Upper lobe of left lung (tissue), 6 donors: ENCODE measurements at regions not wholly inside any gene's neighbourhood (a gene's known extent, or its start where the extent isn't known, plus 50 kb on each side); places are given as distances from the start of the nearest gene placed in this dataset.

Experiments
- ATAC-seq, 2 donors: fragments of 200-7000 bp; cut with Tn5 transposase; one replicate each; pipeline ENCODE4 v1.9.1; 2022; ENCODE audit warnings: mild to moderate bottlenecking in 2 of 2, moderate library complexity in 2 of 2; ENCODE audit not compliant: low FRiP score in 2 of 2
- DNase-seq, 2 donors: peaks; one replicate each; pipeline ENCODE4 v3.0.0-alpha.2; 2019 to 2020
- H3K27ac ChIP-seq, 4 donors: fragments of 200-600 bp; sonication (generic); one replicate each; pipeline ENCODE4 v1.5.1; 2016 to 2019
- H3K27me3 ChIP-seq, 4 donors: fragments of 200-600 bp; sonication (generic); one replicate each; pipeline ENCODE4 v1.5.1; 2017 to 2019
- H3K36me3 ChIP-seq, 4 donors: fragments of 200-600 bp; sonication (generic); one replicate each; pipeline ENCODE4 v1.5.1; 2016 to 2019
- H3K4me1 ChIP-seq, 4 donors: fragments of 200-600 bp; sonication (generic); one replicate each; pipeline ENCODE4 v1.5.1; 2018 to 2019
- H3K4me3 ChIP-seq, 4 donors: fragments of 200-600 bp; sonication (generic); one replicate each; pipeline ENCODE4 v1.5.1; 2017 to 2019; ENCODE audit warnings: mild to moderate bottlenecking in 2 of 4, moderate library complexity in 1 of 4
- H3K9me3 ChIP-seq, 4 donors: fragments of 200-600 bp; sonication (generic); one replicate each; pipeline ENCODE4 v1.5.1; 2018 to 2019
- CTCF ChIP-seq, 6 experiments: fragments of 450-650 bp in 4 of 6; fragments of 200-600 bp in 2 of 6; sonication (generic) in 2 of 6; IDR thresholded peaks; one replicate each; pipeline ENCODE4 v1.5.1; 2016 to 2019; ENCODE audit warnings: antibody characterized with exemption in 6 of 6
- EP300 ChIP-seq, 4 donors: sonication (generic); formaldehyde crosslinking; IDR thresholded peaks; one replicate each; pipeline ENCODE4 v1.5.1; 2017; ENCODE audit warnings: antibody characterized with exemption in 4 of 4, control low read depth in 2 of 4
- POLR2A ChIP-seq, 4 donors: fragments of 450-650 bp; IDR thresholded peaks; one replicate each; pipeline ENCODE4 v1.5.1; 2016 to 2017; ENCODE audit warnings: antibody characterized with exemption in 4 of 4, mild to moderate bottlenecking in 2 of 4
- POLR2AphosphoS5 ChIP-seq, 2 donors: sonication (generic); formaldehyde crosslinking; IDR thresholded peaks; one replicate each; pipeline ENCODE4 v1.5.1; 2017; ENCODE audit warnings: antibody characterized with exemption in 2 of 2
- WGBS, 2 donors: methylation state at CpG; one replicate each; pipeline ENCODE4 v1.1.5; 2017 to 2018; 5-methylcytosine and 5-hydroxymethylcytosine counted together
- donor health status: DM: no; HTN: no; CAD: no; lungs with moderate emphysema.
- donor health status: DM: no; HTN: yes; CAD: no; lungs with severe emphysema.

GRCh38 chr6:27631609-27631916 lies 158.7 kb upstream of the ZNF184 start:
- Histone ChIP-seq H3K4me1 (peaks cover 0 to 9% (median 7%) of the 10 kb centered on the region in 4 donors), H3K9me3 (no peaks in the 10 kb centered on the region), H3K36me3 (no peaks in the 10 kb centered on the region), H3K27me3 (peaks cover 0 to 9% (median 0%) of the 10 kb centered on the region in 4 donors), H3K27ac (no peak overlapping the region), H3K4me3 (no peak overlapping the region)
- ATAC-seq = no peak
- TF ChIP-seq POLR2A (IDR thresholded peaks at IDR 0.05) = no peak
- no peak for TF ChIP-seq POLR2AphosphoS5 (IDR thresholded peaks at IDR 0.05)
- 100% methylated on average over 1 of the region's 1 CpG for WGBS, 2 donors
- DNase-seq = no peak

- Histone ChIP-seq H3K9me3 (no peaks in the 10 kb centered on the region), H3K36me3 (no peaks in the 10 kb centered on the region), H3K4me1 (peaks cover 0 to 9% (median 7%) of the 10 kb centered on the region in 4 donors), H3K4me3 (peak overlapping the region in 1 of 4 donors; percentile 16), H3K27me3 (peaks cover 0 to 9% (median 0%) of the 10 kb centered on the region in 4 donors), H3K27ac (no peak overlapping the region)
- DNase-seq (peak in 1 of 2 donors; percentile 72), ATAC-seq (no peak)
- TF ChIP-seq POLR2A (IDR thresholded peaks at IDR 0.05) (no peak), POLR2AphosphoS5 (IDR thresholded peaks at IDR 0.05) (no peak), CTCF (IDR thresholded peaks at IDR 0.05) (no peak), EP300 (IDR thresholded peaks at IDR 0.05) (no peak)
- 4 to 5% methylated on average over 40 to 49 of the region's 51 CpGs for WGBS, 2 donors
Measured at GRCh38 chr6:27630727-27631608, 158.1 kb upstream of the ZNF184 start.

- ATAC-seq (no peak), DNase-seq (no peak)
- WGBS, 2 donors = 78 to 80% methylated on average over 3 of the region's 3 CpGs
- no peak for TF ChIP-seq POLR2A (IDR thresholded peaks at IDR 0.05)
- TF ChIP-seq EP300 (IDR thresholded peaks at IDR 0.05) = no peak
- TF ChIP-seq CTCF (IDR thresholded peaks at IDR 0.05) = no peak
- no peak for TF ChIP-seq POLR2AphosphoS5 (IDR thresholded peaks at IDR 0.05)
- H3K36me3 ChIP-seq = no peaks in the 10 kb centered on the region
- H3K4me3 ChIP-seq = no peak overlapping the region
- no peaks in the 10 kb centered on the region for H3K4me1 ChIP-seq
- H3K27ac ChIP-seq = no peak overlapping the region
- H3K27me3 ChIP-seq = no peaks in the 10 kb centered on the region
- H3K9me3 ChIP-seq = no peaks in the 10 kb centered on the region
Measured at GRCh38 chr6:27624694-27625262, 151.9 kb upstream of the ZNF184 start.

- Histone ChIP-seq H3K36me3 (no peaks in the 10 kb centered on the region), H3K9me3 (no peaks in the 10 kb centered on the region), H3K4me3 (no peak overlapping the region), H3K27me3 (no peaks in the 10 kb centered on the region), H3K4me1 (peaks cover 0 to 2% (median 0%) of the 10 kb centered on the region in 4 donors), H3K27ac (no peak overlapping the region)
- 38 to 57% methylated on average over 3 of the region's 3 CpGs for WGBS, 2 donors
- DNase-seq (no peak), ATAC-seq (no peak)
- TF ChIP-seq POLR2AphosphoS5 (IDR thresholded peaks at IDR 0.05) = no peak
- no peak for TF ChIP-seq EP300 (IDR thresholded peaks at IDR 0.05)
- TF ChIP-seq POLR2A (IDR thresholded peaks at IDR 0.05) = no peak
- no peak for TF ChIP-seq CTCF (IDR thresholded peaks at IDR 0.05)
Measured at GRCh38 chr6:27623103-27623502, 150.2 kb upstream of the ZNF184 start.

- Histone ChIP-seq H3K9me3 (no peaks in the 10 kb centered on the region), H3K36me3 (no peaks in the 10 kb centered on the region), H3K4me3 (no peak overlapping the region), H3K4me1 (peaks cover 0 to 12% (median 10%) of the 10 kb centered on the region in 4 donors), H3K27me3 (peaks cover 0 to 4% (median 0%) of the 10 kb centered on the region in 4 donors), H3K27ac (no peak overlapping the region)
- ATAC-seq = no peak
- no peak for DNase-seq
- WGBS, 2 donors = 73 to 79% methylated on average over 4 of the region's 4 CpGs
- TF ChIP-seq EP300 (IDR thresholded peaks at IDR 0.05) = no peak
- no peak for TF ChIP-seq POLR2A (IDR thresholded peaks at IDR 0.05)
- TF ChIP-seq POLR2AphosphoS5 (IDR thresholded peaks at IDR 0.05) = no peak
- TF ChIP-seq CTCF (IDR thresholded peaks at IDR 0.05) = no peak
Measured at GRCh38 chr6:27619436-27619835, 146.5 kb upstream of the ZNF184 start.
